ENCODE measurements at regions not wholly inside any gene's neighbourhood (a gene's known extent, or its start where the extent isn't known, plus 50 kb on each side); places are given as distances from the start of the nearest gene placed in this dataset.
A peak's percentile ranks its signal among the peaks of the same experiment; 100 is the strongest.

DNA sequence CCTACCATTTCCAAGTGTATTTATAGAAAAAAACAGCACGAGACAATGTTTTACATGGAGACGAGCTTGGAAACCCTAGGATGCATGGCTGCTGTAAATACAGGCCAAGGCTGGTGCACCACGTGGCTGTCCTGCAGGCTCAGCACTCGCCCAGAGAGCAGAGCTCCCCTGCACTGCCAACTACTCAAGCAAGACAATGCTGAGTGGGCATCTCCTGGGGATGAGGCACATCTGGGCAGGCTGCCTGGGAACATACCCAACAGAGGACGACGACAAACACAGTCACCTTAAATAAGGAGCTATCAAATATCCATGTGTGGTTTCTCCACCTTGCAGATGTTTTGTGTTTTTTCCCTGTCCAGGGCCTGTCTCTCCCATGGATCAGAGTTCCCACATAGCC lies 128.3 kb upstream of the PRMT8 start:
- Histone ChIP-seq H3K27ac (ENCODE audit: low read depth, low read length) (no peak overlapping the region), H3K4me1 (ENCODE audit: control insufficient read depth, insufficient read depth, low read length) (no peaks in the 10 kb centered on the region), H3K9ac (ENCODE audit: extremely low read depth, low read length, poor library complexity, severe bottlenecking) (no peak overlapping the region), H3K9me3 (ENCODE audit: control insufficient read depth, low read length) (no peaks in the 10 kb centered on the region), H3K36me3 (ENCODE audit: control insufficient read depth, insufficient read depth, low read length) (no peaks in the 10 kb centered on the region), H3K4me3 (ENCODE audit: low read length) (no peak overlapping the region), H3K27me3 (ENCODE audit: control insufficient read depth, insufficient read depth, low read length, poor library complexity, severe bottlenecking) (peaks cover 30% of the 10 kb centered on the region)
- TF ChIP-seq, protein P1, sequence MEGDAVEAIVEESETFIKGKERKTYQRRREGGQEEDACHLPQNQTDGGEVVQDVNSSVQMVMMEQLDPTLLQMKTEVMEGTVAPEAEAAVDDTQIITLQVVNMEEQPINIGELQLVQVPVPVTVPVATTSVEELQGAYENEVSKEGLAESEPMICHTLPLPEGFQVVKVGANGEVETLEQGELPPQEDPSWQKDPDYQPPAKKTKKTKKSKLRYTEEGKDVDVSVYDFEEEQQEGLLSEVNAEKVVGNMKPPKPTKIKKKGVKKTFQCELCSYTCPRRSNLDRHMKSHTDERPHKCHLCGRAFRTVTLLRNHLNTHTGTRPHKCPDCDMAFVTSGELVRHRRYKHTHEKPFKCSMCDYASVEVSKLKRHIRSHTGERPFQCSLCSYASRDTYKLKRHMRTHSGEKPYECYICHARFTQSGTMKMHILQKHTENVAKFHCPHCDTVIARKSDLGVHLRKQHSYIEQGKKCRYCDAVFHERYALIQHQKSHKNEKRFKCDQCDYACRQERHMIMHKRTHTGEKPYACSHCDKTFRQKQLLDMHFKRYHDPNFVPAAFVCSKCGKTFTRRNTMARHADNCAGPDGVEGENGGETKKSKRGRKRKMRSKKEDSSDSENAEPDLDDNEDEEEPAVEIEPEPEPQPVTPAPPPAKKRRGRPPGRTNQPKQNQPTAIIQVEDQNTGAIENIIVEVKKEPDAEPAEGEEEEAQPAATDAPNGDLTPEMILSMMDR (conservative IDR thresholded peaks at IDR 0.05), result no peak
- Mint-ChIP-seq H3K4me3 (no peak overlapping the region), H3K9me3 (no peaks in the 10 kb centered on the region), H3K4me1 (peaks cover 25% of the 10 kb centered on the region), H3K27ac (no peak overlapping the region), H3K36me3 (ENCODE audit: low read depth) (no peaks in the 10 kb centered on the region), H3K27me3 (ENCODE audit: insufficient read depth) (peaks cover 28% of the 10 kb centered on the region)
- peak; percentile 21 for DNase-seq
- 91 to 94% methylated on average over 4 to 6 of the region's 6 CpGs for WGBS, 2 experiments (ENCODE audit: insufficient coverage in 1 of 2, insufficient read length in 1 of 2)

DNA sequence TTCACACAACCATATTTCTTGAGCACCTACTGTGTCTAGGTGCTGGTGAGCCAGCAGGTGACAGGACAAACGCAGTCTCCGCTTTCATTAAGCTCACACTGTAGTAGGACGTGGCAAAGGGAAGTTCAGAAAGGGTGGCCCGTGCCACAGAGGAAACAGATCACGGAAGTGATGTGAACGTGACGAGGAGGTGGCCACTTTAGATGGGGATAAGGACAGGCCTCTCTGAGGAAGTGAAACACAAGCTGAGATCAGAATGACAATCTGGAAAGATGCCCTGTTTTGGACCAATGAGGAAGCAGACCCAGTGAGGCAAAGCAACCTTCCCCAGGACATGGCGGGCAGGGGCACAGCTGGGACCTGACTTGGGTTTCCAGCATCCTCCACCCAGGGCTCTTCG lies 127.4 kb upstream of the PRMT8 start:
- H3K4me1 ChIP-seq (ENCODE audit: control insufficient read depth, insufficient read depth, low read length), result no peaks in the 10 kb centered on the region
- Mint-ChIP-seq H3K36me3 (ENCODE audit: low read depth) (no peaks in the 10 kb centered on the region), H3K4me3 (no peak overlapping the region), H3K27me3 (ENCODE audit: insufficient read depth) (peaks cover 28% of the 10 kb centered on the region), H3K27ac (no peak overlapping the region), H3K4me1 (peaks cover 21% of the 10 kb centered on the region), H3K9me3 (no peaks in the 10 kb centered on the region)
- no peak overlapping the region for H3K4me3 ChIP-seq (ENCODE audit: low read length)
- peaks cover 34% of the 10 kb centered on the region for H3K27me3 ChIP-seq (ENCODE audit: control insufficient read depth, insufficient read depth, low read length, poor library complexity, severe bottlenecking)
- H3K9me3 ChIP-seq (ENCODE audit: control insufficient read depth, low read length), result no peaks in the 10 kb centered on the region
- H3K9ac ChIP-seq (ENCODE audit: extremely low read depth, low read length, poor library complexity, severe bottlenecking), result no peak overlapping the region
- H3K36me3 ChIP-seq (ENCODE audit: control insufficient read depth, insufficient read depth, low read length), result no peaks in the 10 kb centered on the region
- DNase-seq, result peak; percentile 31
- TF ChIP-seq, protein P1 (conservative IDR thresholded peaks at IDR 0.05), result no peak
- WGBS, 2 experiments (ENCODE audit: insufficient coverage in 1 of 2, insufficient read length in 1 of 2), result 94 to 98% methylated on average over 8 to 9 of the region's 9 CpGs
- H3K27ac ChIP-seq (ENCODE audit: low read depth, low read length), result no peak overlapping the region

DNA sequence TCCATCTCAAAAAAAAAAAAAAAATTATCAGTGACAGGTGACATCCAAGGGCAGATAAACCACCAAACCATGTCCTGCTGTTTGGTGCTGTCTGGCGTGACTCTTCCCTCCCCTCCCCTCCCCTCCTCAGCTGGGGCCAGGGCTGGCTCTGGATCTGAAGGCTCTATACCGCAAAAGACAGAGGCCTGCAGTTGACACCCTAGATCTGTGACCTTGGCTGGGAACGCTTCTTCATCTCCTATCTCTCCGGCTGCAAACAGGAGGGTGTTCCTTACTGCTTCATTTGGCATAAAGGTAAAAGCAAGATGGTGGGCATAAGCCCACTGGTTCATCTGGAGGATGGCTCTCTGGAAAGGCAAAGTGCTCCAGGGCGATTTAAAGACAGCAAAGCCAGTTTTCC lies 126.8 kb upstream of the PRMT8 start:
- no peak overlapping the region for H3K27ac ChIP-seq (ENCODE audit: low read depth, low read length)
- no peaks in the 10 kb centered on the region for H3K36me3 ChIP-seq (ENCODE audit: control insufficient read depth, insufficient read depth, low read length)
- H3K36me3 Mint-ChIP-seq (ENCODE audit: low read depth), result no peaks in the 10 kb centered on the region
- no peak overlapping the region for H3K4me3 ChIP-seq (ENCODE audit: low read length)
- TF ChIP-seq, protein P1 (conservative IDR thresholded peaks at IDR 0.05), result no peak
- no peaks in the 10 kb centered on the region for H3K4me1 ChIP-seq (ENCODE audit: control insufficient read depth, insufficient read depth, low read length)
- no peak overlapping the region for H3K27ac Mint-ChIP-seq
- no peaks in the 10 kb centered on the region for H3K9me3 ChIP-seq (ENCODE audit: control insufficient read depth, low read length)
- peaks cover 16% of the 10 kb centered on the region for H3K4me1 Mint-ChIP-seq
- H3K27me3 ChIP-seq (ENCODE audit: control insufficient read depth, insufficient read depth, low read length, poor library complexity, severe bottlenecking), result peaks cover 34% of the 10 kb centered on the region
- no peak overlapping the region for H3K9ac ChIP-seq (ENCODE audit: extremely low read depth, low read length, poor library complexity, severe bottlenecking)
- peak; percentile 39 for DNase-seq
- no peak overlapping the region for H3K4me3 Mint-ChIP-seq
- no peaks in the 10 kb centered on the region for H3K9me3 Mint-ChIP-seq
- peaks cover 28% of the 10 kb centered on the region for H3K27me3 Mint-ChIP-seq (ENCODE audit: insufficient read depth)
- 91 to 96% methylated on average over 4 to 5 of the region's 5 CpGs for WGBS, 2 experiments (ENCODE audit: insufficient coverage in 1 of 2, insufficient read length in 1 of 2)
